ENCODE measurements at regions not wholly inside any gene's neighbourhood (a gene's known extent, or its start where the extent isn't known, plus 50 kb on each side); places are given as distances from the start of the nearest gene placed in this dataset.
"Not testable (repeated sequence)": the region's sequence is repeated elsewhere in the genome, so short reads cannot be mapped to it uniquely, and the experiment has no call there.

GRCh38 chr1:176379626-176380339 lies 83.2 kb upstream of the PAPPA2 start:
- CTCF ChIA-PET = interaction anchor here (0.6 to 13.8 kb wide), 4 partner anchors 10 to 312 kb away, joined by 3 to 228 read pairs (median 6); no protein-coding TSS in a partner anchor
- no peaks in the 10 kb centered on the region for H3K27me3 Mint-ChIP-seq (ENCODE audit: insufficient read depth, unreplicated experiment)
- TF ChIP-seq, protein P1, sequence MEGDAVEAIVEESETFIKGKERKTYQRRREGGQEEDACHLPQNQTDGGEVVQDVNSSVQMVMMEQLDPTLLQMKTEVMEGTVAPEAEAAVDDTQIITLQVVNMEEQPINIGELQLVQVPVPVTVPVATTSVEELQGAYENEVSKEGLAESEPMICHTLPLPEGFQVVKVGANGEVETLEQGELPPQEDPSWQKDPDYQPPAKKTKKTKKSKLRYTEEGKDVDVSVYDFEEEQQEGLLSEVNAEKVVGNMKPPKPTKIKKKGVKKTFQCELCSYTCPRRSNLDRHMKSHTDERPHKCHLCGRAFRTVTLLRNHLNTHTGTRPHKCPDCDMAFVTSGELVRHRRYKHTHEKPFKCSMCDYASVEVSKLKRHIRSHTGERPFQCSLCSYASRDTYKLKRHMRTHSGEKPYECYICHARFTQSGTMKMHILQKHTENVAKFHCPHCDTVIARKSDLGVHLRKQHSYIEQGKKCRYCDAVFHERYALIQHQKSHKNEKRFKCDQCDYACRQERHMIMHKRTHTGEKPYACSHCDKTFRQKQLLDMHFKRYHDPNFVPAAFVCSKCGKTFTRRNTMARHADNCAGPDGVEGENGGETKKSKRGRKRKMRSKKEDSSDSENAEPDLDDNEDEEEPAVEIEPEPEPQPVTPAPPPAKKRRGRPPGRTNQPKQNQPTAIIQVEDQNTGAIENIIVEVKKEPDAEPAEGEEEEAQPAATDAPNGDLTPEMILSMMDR (IDR thresholded peaks at IDR 0.05; ENCODE audit: unreplicated experiment) = no peak
- no peak overlapping the region for H3K27ac Mint-ChIP-seq (ENCODE audit: low read depth, unreplicated experiment)
- peak; percentile 23 for DNase-seq (ENCODE audit: unreplicated experiment)
- no TSS peak for BruUV-seq (replicated peaks)
- no peaks in the 10 kb centered on the region for H3K4me1 Mint-ChIP-seq (ENCODE audit: insufficient read depth, unreplicated experiment)
- no peaks in the 10 kb centered on the region for H3K36me3 Mint-ChIP-seq (ENCODE audit: insufficient read depth, unreplicated experiment)
- no peak overlapping the region for H3K4me3 Mint-ChIP-seq (ENCODE audit: unreplicated experiment)
- POLR2A ChIA-PET = interaction anchor here (1.5 kb wide), 1 partner anchor 181 kb away, joined by 3 read pairs; no protein-coding TSS in a partner anchor
- intact Hi-C loops (cut with micrococcal nuclease) = loop anchor here (5.0 kb wide), 2 partner anchors 262 to 1007 kb away; no protein-coding TSS in a partner anchor
- no peaks in the 10 kb centered on the region for H3K9me3 Mint-ChIP-seq (ENCODE audit: unreplicated experiment)

GRCh38 chr1:176374967-176375569 lies 87.9 kb upstream of the PAPPA2 start:
- TF ChIP-seq, protein P1 (IDR thresholded peaks at IDR 0.05; ENCODE audit: unreplicated experiment) = peak; percentile 93
- no peaks in the 10 kb centered on the region for H3K9me3 Mint-ChIP-seq (ENCODE audit: unreplicated experiment)
- DNase-seq (ENCODE audit: unreplicated experiment) = peak; percentile 90
- no peak overlapping the region for H3K27ac Mint-ChIP-seq (ENCODE audit: low read depth, unreplicated experiment)
- no peaks in the 10 kb centered on the region for H3K27me3 Mint-ChIP-seq (ENCODE audit: insufficient read depth, unreplicated experiment)
- CTCF ChIA-PET = interaction anchor here (0.5 to 13.8 kb wide), 40 partner anchors 8 to 1279 kb away, joined by 3 to 228 read pairs (median 4); no protein-coding TSS in a partner anchor
- BruUV-seq (replicated peaks) = no TSS peak
- POLR2A ChIA-PET = interaction anchor here (0.7 to 1.3 kb wide), 4 partner anchors 76 to 472 kb away, joined by 3 to 5 read pairs (median 3); no protein-coding TSS in a partner anchor
- no peaks in the 10 kb centered on the region for H3K4me1 Mint-ChIP-seq (ENCODE audit: insufficient read depth, unreplicated experiment)
- no peaks in the 10 kb centered on the region for H3K36me3 Mint-ChIP-seq (ENCODE audit: insufficient read depth, unreplicated experiment)
- no peak overlapping the region for H3K4me3 Mint-ChIP-seq (ENCODE audit: unreplicated experiment)
- intact Hi-C loops (cut with micrococcal nuclease) = loop anchor here (1.0 to 5.0 kb wide), 6 partner anchors 184 to 1003 kb away; no protein-coding TSS in a partner anchor

GRCh38 chr1:176364236-176364905 lies 98.6 kb upstream of the PAPPA2 start:
- TF ChIP-seq, protein P1 (IDR thresholded peaks at IDR 0.05; ENCODE audit: unreplicated experiment) = no peak
- ChIA-PET POLR2A (no interaction called here), CTCF (interaction anchor here (0.6 to 1.4 kb wide), 10 partner anchors 9 to 818 kb away, joined by 3 to 9 read pairs (median 3); no protein-coding TSS in a partner anchor)
- H3K4me1 Mint-ChIP-seq (ENCODE audit: insufficient read depth, unreplicated experiment) = no peaks in the 10 kb centered on the region
- intact Hi-C loops (cut with micrococcal nuclease) = no loop called here
- no peak overlapping the region for H3K27ac Mint-ChIP-seq (ENCODE audit: low read depth, unreplicated experiment)
- no peak for DNase-seq (ENCODE audit: unreplicated experiment)
- BruUV-seq (replicated peaks) = no TSS peak
- H3K27me3 Mint-ChIP-seq (ENCODE audit: insufficient read depth, unreplicated experiment) = no peaks in the 10 kb centered on the region
- no peaks in the 10 kb centered on the region for H3K36me3 Mint-ChIP-seq (ENCODE audit: insufficient read depth, unreplicated experiment)
- H3K9me3 Mint-ChIP-seq (ENCODE audit: unreplicated experiment) = no peaks in the 10 kb centered on the region
- no peak overlapping the region for H3K4me3 Mint-ChIP-seq (ENCODE audit: unreplicated experiment)

- H3K4me1 Mint-ChIP-seq (ENCODE audit: insufficient read depth, unreplicated experiment); H3K27ac Mint-ChIP-seq (ENCODE audit: low read depth, unreplicated experiment); H3K36me3 Mint-ChIP-seq (ENCODE audit: insufficient read depth, unreplicated experiment); H3K4me3 Mint-ChIP-seq (ENCODE audit: unreplicated experiment); BruUV-seq (replicated peaks); POLR2A ChIA-PET; H3K27me3 Mint-ChIP-seq (ENCODE audit: insufficient read depth, unreplicated experiment); DNase-seq (ENCODE audit: unreplicated experiment); intact Hi-C loops (cut with micrococcal nuclease): not testable (repeated sequence)
- CTCF ChIA-PET = interaction anchor here (1.3 kb wide), 1 partner anchor 211 kb away, joined by 4 read pairs; no protein-coding TSS in a partner anchor
- peaks cover 21% of the 10 kb centered on the region for H3K9me3 Mint-ChIP-seq (ENCODE audit: unreplicated experiment)
Measured at GRCh38 chr1:176349135-176349715, 113.8 kb upstream of the PAPPA2 start.

All from MCF 10A (cell line).